ENCODE measurements at regions not wholly inside any gene's neighbourhood (a gene's known extent, or its start where the extent isn't known, plus 50 kb on each side); places are given as distances from the start of the nearest gene placed in this dataset.

- TF ChIP-seq CTCF (conservative IDR thresholded peaks at IDR 0.05; ENCODE audit: low read length) (no peak), EZH2phosphoT487 (IDR thresholded peaks at IDR 0.05; ENCODE audit: borderline replicate concordance, low read depth, low read length) (no peak)
Measured at GRCh38 chr1:235014756-235015155, 113.9 kb downstream of the TOMM20 start.

Data from OCI-LY7 (cell line).